AG04449 (cell line): ENCODE measurements at regions not wholly inside any gene's neighbourhood (a gene's known extent, or its start where the extent isn't known, plus 50 kb on each side); places are given as distances from the start of the nearest gene placed in this dataset.

Source experiments
- CTCF ChIA-PET: fragments of 350-600 bp; formaldehyde crosslinking; extraction: SDS; loops from one replicate; lab custom pipeline; 2021; ENCODE audit warnings: antibody characterized with exemption; lab: Yijun Ruan, JAX
- POLR2A ChIA-PET: fragments of 400-600, 350-600 bp; formaldehyde crosslinking; extraction: SDS; loops from one replicate; lab custom pipeline; 2020; ENCODE audit warnings: antibody characterized with exemption, inconsistent platforms; lab: Yijun Ruan, JAX
- DNase-seq: peaks from one replicate; pipeline ENCODE4 v3.0.0-alpha.2; 2010; ENCODE audit warnings: low read depth, low spot score
- H3K4me3 ChIP-seq: 2 replicates; pipeline ENCODE4 v1.5.1; 2011; ENCODE audit warnings: low read depth, mild to moderate bottlenecking, control low read depth, low read length
- TF ChIP-seq, protein P1 (sequence below): IDR thresholded peaks from one replicate; pipeline ENCODE4 v1.5.1; 2011; ENCODE audit warnings: mild to moderate bottlenecking, moderate library complexity, low read length, control low read depth, inconsistent platforms; ENCODE audit not compliant: insufficient read depth; ENCODE audit errors: missing control alignments

DNA sequence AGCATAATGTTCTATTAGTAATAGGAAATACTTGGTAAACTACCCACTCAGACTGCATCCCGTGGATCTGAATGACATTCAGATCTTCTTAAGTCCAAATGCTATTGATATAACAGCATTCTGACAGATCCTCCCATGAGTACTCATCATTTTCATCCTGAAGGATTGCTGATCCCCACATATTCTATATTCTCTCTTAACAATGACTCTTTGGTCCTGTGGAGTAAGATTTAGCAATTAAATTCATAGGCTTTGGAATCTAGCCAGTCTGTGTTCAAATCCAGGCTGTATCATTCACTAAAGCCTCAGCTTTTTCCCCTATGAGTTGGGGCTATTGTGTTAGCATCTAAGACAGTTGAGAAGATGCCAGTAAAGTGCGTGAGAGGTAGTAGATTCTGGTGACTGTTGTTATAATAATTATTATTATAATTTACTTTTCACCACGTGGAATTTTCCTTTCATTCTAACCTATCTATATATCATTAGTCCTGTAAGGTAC lies 591.3 kb upstream of the SYT4 start:
- no peak for DNase-seq
- TF ChIP-seq, protein P1, sequence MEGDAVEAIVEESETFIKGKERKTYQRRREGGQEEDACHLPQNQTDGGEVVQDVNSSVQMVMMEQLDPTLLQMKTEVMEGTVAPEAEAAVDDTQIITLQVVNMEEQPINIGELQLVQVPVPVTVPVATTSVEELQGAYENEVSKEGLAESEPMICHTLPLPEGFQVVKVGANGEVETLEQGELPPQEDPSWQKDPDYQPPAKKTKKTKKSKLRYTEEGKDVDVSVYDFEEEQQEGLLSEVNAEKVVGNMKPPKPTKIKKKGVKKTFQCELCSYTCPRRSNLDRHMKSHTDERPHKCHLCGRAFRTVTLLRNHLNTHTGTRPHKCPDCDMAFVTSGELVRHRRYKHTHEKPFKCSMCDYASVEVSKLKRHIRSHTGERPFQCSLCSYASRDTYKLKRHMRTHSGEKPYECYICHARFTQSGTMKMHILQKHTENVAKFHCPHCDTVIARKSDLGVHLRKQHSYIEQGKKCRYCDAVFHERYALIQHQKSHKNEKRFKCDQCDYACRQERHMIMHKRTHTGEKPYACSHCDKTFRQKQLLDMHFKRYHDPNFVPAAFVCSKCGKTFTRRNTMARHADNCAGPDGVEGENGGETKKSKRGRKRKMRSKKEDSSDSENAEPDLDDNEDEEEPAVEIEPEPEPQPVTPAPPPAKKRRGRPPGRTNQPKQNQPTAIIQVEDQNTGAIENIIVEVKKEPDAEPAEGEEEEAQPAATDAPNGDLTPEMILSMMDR: no peak
- ChIA-PET POLR2A (no interaction called here), CTCF (no interaction called here)
- no peak overlapping the region for H3K4me3 ChIP-seq

DNA sequence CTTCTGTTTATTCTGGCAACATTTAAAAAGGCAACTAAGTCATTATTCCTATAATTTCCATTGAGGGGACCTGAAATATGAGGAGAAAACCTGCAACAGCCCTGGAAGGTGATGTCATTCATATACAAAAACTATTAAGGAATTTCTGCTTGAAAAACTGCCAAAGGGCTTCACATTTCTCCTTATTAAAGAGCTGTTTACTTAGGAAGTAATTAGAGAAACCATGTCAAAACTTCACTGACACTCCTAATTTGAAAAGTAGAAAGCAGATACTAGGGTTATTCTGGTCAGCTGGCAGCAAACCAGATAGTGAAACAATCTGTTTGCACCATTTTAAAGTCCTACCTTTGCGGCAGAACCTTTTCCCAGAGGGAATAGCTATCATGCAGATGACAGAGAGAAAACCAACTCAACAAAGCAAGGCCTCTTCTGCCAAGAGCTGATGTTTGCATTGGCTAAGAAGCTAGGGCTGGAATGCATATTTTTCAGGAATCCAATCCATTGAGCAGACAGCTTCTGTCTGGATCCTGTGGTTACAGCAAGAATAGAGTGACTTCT lies 592.2 kb upstream of the SYT4 start:
- ChIA-PET CTCF (no interaction called here), POLR2A (no interaction called here)
- DNase-seq: peak; percentile 38
- no peak overlapping the region for H3K4me3 ChIP-seq
- TF ChIP-seq, protein P1: no peak

DNA sequence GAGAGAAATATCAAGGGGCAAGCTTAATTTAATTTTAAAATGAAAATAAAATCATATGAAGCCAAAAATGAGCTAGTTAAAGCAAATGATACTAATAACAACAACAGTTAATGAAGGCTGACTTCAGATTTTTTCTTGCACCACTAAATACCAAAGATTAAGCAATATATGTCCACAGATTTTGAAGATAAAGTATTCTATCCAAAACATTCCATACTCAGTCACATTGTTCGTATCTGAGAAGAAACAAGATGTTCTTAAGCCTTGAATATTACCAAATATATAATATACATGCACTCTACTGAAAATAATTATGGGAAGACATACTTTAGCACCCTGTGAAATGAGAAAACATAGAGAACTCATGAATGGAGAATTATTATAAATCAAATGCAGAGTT lies 593.3 kb upstream of the SYT4 start:
- CTCF ChIA-PET: no interaction called here
- TF ChIP-seq, protein P1: no peak

DNA sequence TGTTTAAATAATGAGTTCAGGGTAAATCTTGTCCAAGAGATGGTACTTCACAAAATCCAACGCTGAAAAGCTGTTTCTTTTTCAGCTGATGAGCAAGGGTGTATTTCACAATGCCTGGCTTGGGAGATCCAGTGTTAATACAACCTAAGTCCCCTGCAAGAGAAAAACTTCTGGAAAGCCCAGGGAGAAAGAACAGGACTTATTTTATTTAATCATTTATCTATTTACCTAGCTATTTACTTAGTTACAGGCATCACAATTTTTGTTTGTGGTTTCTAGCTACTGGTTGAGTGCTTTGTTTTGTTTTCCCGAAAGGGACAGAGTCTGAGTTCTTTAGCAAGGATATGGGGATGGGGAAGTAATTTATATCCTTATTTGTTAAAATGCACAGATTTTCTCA lies 598.2 kb upstream of the SYT4 start:
- TF ChIP-seq, protein P1: no peak
- DNase-seq: no peak
- H3K4me3 ChIP-seq: no peak overlapping the region
- POLR2A ChIA-PET: no interaction called here
- CTCF ChIA-PET: no interaction called here

More for the DNA sequence above, 593.3 kb upstream of the SYT4 start:
- no peak overlapping the region for H3K4me3 ChIP-seq
- POLR2A ChIA-PET: no interaction called here
- no peak for DNase-seq

DNA sequence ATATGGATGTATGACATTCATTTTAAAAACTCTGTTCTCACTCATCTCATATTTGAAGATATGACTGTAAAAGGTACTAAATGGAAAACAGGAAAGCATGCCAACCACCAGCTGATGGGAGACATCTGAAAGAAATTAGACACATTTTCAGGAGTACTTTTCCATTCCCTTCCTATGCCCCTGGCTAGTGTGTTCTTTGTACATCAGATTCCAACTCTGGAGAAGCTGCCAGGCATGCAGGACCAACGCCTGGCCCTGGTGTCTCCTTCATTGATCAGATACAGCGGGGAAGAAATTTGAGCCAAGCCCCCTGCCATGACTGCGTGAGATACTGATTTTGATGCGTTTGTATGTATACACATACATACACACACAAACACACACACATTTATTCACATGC lies 599.0 kb upstream of the SYT4 start:
- ChIA-PET POLR2A (no interaction called here), CTCF (no interaction called here)
- no peak for DNase-seq
- TF ChIP-seq, protein P1: no peak
- no peak overlapping the region for H3K4me3 ChIP-seq

DNA sequence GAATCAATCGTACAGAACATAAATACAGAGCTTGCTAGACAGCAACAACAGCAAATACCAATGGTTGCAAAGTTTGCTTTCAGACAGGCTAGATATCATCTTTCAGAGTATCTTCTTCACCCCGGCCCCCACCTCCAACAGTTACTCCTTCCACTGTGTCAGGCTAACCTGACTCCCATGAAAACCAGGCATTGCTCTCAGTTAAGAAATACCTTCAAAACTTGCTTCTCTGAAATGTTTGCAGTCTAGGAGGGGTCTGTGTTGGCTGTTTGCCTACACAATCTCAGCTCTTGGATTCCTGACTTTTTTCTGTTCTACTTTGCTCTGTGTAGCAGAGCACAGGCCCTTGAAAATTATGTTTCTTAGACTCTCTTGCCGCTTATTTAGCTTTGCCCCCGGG lies 599.5 kb upstream of the SYT4 start:
- TF ChIP-seq, protein P1: no peak
- ChIA-PET CTCF (no interaction called here), POLR2A (no interaction called here)
- no peak overlapping the region for H3K4me3 ChIP-seq
- no peak for DNase-seq
